Smooth muscle cell (in vitro differentiated cells): ENCODE measurements at regions not wholly inside any gene's neighbourhood (a gene's known extent, or its start where the extent isn't known, plus 50 kb on each side); places are given as distances from the start of the nearest gene placed in this dataset.

Experiments used
- DNase-seq: peaks from one replicate; lab custom pipeline; 2025; ENCODE audit not compliant: unreplicated experiment; lab: John Stamatoyannopoulos, UW
- H2AFZ ChIP-seq: fragments of 200-600 bp; sonication (generic); 2 replicates; pipeline ENCODE4 v1.6.0; 2016; ENCODE audit warnings: antibody characterized with exemption, low read depth, mild to moderate bottlenecking
- H3F3A ChIP-seq: fragments of 200-600 bp; sonication (generic); 2 replicates; pipeline ENCODE4 v1.6.0; 2017; ENCODE audit warnings: antibody characterized with exemption, low read depth
- H3K27ac ChIP-seq: fragments of 200-600 bp; sonication (generic); 2 replicates; pipeline ENCODE4 v1.5.1; 2016; ENCODE audit warnings: low read depth, mild to moderate bottlenecking
- H3K27me3 ChIP-seq: fragments of 200-600 bp; sonication (generic); 2 replicates; pipeline ENCODE4 v1.6.1; 2016; ENCODE audit warnings: low read depth, mild to moderate bottlenecking
- H3K36me3 ChIP-seq: fragments of 200-600 bp; sonication (generic); 2 replicates; pipeline ENCODE4 v1.5.1; 2016; ENCODE audit warnings: low read depth
- H3K4me1 ChIP-seq: fragments of 200-600 bp; sonication (generic); 2 replicates; pipeline ENCODE4 v1.5.1; 2016; ENCODE audit warnings: low read depth
- H3K4me2 ChIP-seq: fragments of 200-600 bp; sonication (generic); 2 replicates; pipeline ENCODE4 v1.6.0; 2016; ENCODE audit warnings: mild to moderate bottlenecking
- H3K4me3 ChIP-seq: fragments of 200-600 bp; sonication (generic); 2 replicates; pipeline ENCODE4 v1.5.1; 2016; ENCODE audit warnings: mild to moderate bottlenecking
- H3K79me2 ChIP-seq: fragments of 200-600 bp; sonication (generic); 2 replicates; pipeline ENCODE4 v1.6.0; 2016; ENCODE audit warnings: low read depth, mild to moderate bottlenecking
- H3K9ac ChIP-seq: fragments of 200-600 bp; sonication (generic); 2 replicates; pipeline ENCODE4 v1.6.0; 2016; ENCODE audit warnings: low read depth
- H3K9me3 ChIP-seq: fragments of 200-600 bp; sonication (generic); replicated peaks from 2 replicates; pipeline ENCODE4 v1.5.1; 2016; ENCODE audit warnings: low read depth
- H4K20me1 ChIP-seq: fragments of 200-600 bp; sonication (generic); 2 replicates; pipeline ENCODE4 v1.6.0; 2016; ENCODE audit warnings: low read depth
- CTCF ChIP-seq: fragments of 200-600 bp; sonication (generic); IDR thresholded peaks from 2 replicates; pipeline ENCODE4 v1.5.1; 2017; ENCODE audit warnings: borderline replicate concordance, mild to moderate bottlenecking, antibody characterized with exemption; ENCODE audit not compliant: insufficient read depth, poor library complexity, severe bottlenecking
- WGBS: methylation state at CpG from one replicate; pipeline ENCODE4 v1.1.7; 2016; ENCODE audit warnings: low lambda C conversion rate; 5-methylcytosine and 5-hydroxymethylcytosine counted together

GRCh38 chr4:58510652-58511051 is 1400.5 kb upstream of the IGFBP7 start:
- no peak overlapping the region for H2AFZ ChIP-seq
- H3F3A ChIP-seq = no peaks in the 10 kb centered on the region
- no peaks in the 10 kb centered on the region for H4K20me1 ChIP-seq
- H3K27ac ChIP-seq = no peak overlapping the region
- no peaks in the 10 kb centered on the region for H3K79me2 ChIP-seq
- peaks cover 10% of the 10 kb centered on the region for H3K4me1 ChIP-seq
- no peak for DNase-seq
- no peaks in the 10 kb centered on the region for H3K27me3 ChIP-seq
- H3K9ac ChIP-seq = no peak overlapping the region
- H3K36me3 ChIP-seq = no peaks in the 10 kb centered on the region
- H3K4me3 ChIP-seq = no peak overlapping the region
- no peak for TF ChIP-seq CTCF
- H3K9me3 ChIP-seq = no peaks in the 10 kb centered on the region
- 88% methylated on average over 2 of the region's 2 CpGs for WGBS
- H3K4me2 ChIP-seq = no peak overlapping the region

GRCh38 chr4:58507079-58507478 is 1396.9 kb upstream of the IGFBP7 start:
- Histone ChIP-seq H3F3A (no peaks in the 10 kb centered on the region), H3K9ac (no peak overlapping the region), H2AFZ (no peak overlapping the region), H3K27me3 (no peaks in the 10 kb centered on the region), H3K9me3 (no peaks in the 10 kb centered on the region), H4K20me1 (no peaks in the 10 kb centered on the region), H3K79me2 (no peaks in the 10 kb centered on the region), H3K36me3 (no peaks in the 10 kb centered on the region), H3K4me3 (no peak overlapping the region), H3K4me2 (no peak overlapping the region), H3K4me1 (no peaks in the 10 kb centered on the region), H3K27ac (no peak overlapping the region)
- 43% methylated on average over 4 of the region's 4 CpGs for WGBS
- no peak for TF ChIP-seq CTCF
- DNase-seq = no peak

- TF ChIP-seq CTCF = no peak
- no peaks in the 10 kb centered on the region for H3K4me1 ChIP-seq
- no peak for DNase-seq
- H3K4me3 ChIP-seq = no peak overlapping the region
- H3K79me2 ChIP-seq = no peaks in the 10 kb centered on the region
- no peaks in the 10 kb centered on the region for H3F3A ChIP-seq
- H4K20me1 ChIP-seq = no peaks in the 10 kb centered on the region
- no peaks in the 10 kb centered on the region for H3K27me3 ChIP-seq
- H3K36me3 ChIP-seq = no peaks in the 10 kb centered on the region
- no peaks in the 10 kb centered on the region for H3K9me3 ChIP-seq
- 58% methylated on average over 2 of the region's 2 CpGs for WGBS
- H3K9ac ChIP-seq = no peak overlapping the region
- H3K4me2 ChIP-seq = no peak overlapping the region
- no peak overlapping the region for H2AFZ ChIP-seq
- no peak overlapping the region for H3K27ac ChIP-seq
Measured at GRCh38 chr4:58502839-58503238, 1392.7 kb upstream of the IGFBP7 start.

GRCh38 chr4:58499182-58499581 is 1389.0 kb upstream of the IGFBP7 start:
- H3K79me2 ChIP-seq = no peaks in the 10 kb centered on the region
- H3K27me3 ChIP-seq = no peaks in the 10 kb centered on the region
- no peak for TF ChIP-seq CTCF
- no peaks in the 10 kb centered on the region for H3K36me3 ChIP-seq
- H3F3A ChIP-seq = no peaks in the 10 kb centered on the region
- no peak overlapping the region for H3K9ac ChIP-seq
- H4K20me1 ChIP-seq = no peaks in the 10 kb centered on the region
- no peak overlapping the region for H3K27ac ChIP-seq
- no peak overlapping the region for H2AFZ ChIP-seq
- no peak for DNase-seq
- H3K9me3 ChIP-seq = no peaks in the 10 kb centered on the region
- H3K4me2 ChIP-seq = no peak overlapping the region
- H3K4me3 ChIP-seq = no peak overlapping the region
- H3K4me1 ChIP-seq = no peaks in the 10 kb centered on the region
